ENCODE measurements at regions not wholly inside any gene's neighbourhood (a gene's known extent, or its start where the extent isn't known, plus 50 kb on each side); places are given as distances from the start of the nearest gene placed in this dataset.

- TF ChIP-seq CTCF (IDR thresholded peaks at IDR 0.05) (no peak), POLR2AphosphoS5 (IDR thresholded peaks at IDR 0.05) (no peak), EP300 (IDR thresholded peaks at IDR 0.05) (no peak)
Observed at GRCh38 chr5:4781299-4781698, 358.8 kb upstream of the ADAMTS16 start.
